CD4-positive, alpha-beta T cell (primary cell): ENCODE measurements at regions not wholly inside any gene's neighbourhood (a gene's known extent, or its start where the extent isn't known, plus 50 kb on each side); places are given as distances from the start of the nearest gene placed in this dataset.

Source experiments
- ATAC-seq: fragments of 200-7000 bp; cut with Tn5 transposase; one replicate; pipeline ENCODE4 v1.10.0; 2022; ENCODE audit warnings: mild to moderate bottlenecking; ENCODE audit not compliant: poor library complexity
- CTCF ChIA-PET: fragments of 350-600 bp; sonication (Branson Sonifier 250); formaldehyde crosslinking; loops from one replicate; lab custom pipeline; 2021; ENCODE audit warnings: antibody characterized with exemption, inconsistent platforms; lab: Charles Lee
- POLR2A ChIA-PET: fragments of 350-600 bp; sonication (Branson Sonifier 250); formaldehyde crosslinking; loops from one replicate; lab custom pipeline; 2021; ENCODE audit warnings: antibody characterized with exemption, inconsistent platforms; lab: Charles Lee
- DNase-seq, 14 experiments: peaks; one replicate each; pipeline ENCODE4 v3.0.0-alpha.2; 2013 to 2020; ENCODE audit warnings: mixed read lengths in 2 of 14
- H3K27ac ChIP-seq, 2 donors: one replicate each; pipeline versions ENCODE4 v1.5.1 to v1.7.0; 2013; ENCODE audit warnings: low read length in 2 of 2, low read depth in 1 of 2, mild to moderate bottlenecking in 1 of 2
- H3K27me3 ChIP-seq, 2 experiments: 1 replicate in 1 of 2; 2 replicates in 1 of 2; pipeline versions ENCODE4 v1.6.1 to v1.7.0; 2013; ENCODE audit warnings: low read length in 2 of 2, control low read depth in 1 of 2, mild to moderate bottlenecking in 1 of 2, moderate library complexity in 1 of 2; ENCODE audit not compliant: insufficient read depth in 2 of 2, control insufficient read depth in 1 of 2
- H3K36me3 ChIP-seq: one replicate; pipeline ENCODE4 v1.6.1; 2013; ENCODE audit warnings: low read length, control low read depth; ENCODE audit not compliant: insufficient read depth
- H3K4me1 ChIP-seq: one replicate; pipeline ENCODE4 v1.6.1; 2013; ENCODE audit warnings: low read length, control low read depth; ENCODE audit not compliant: insufficient read depth
- H3K4me3 ChIP-seq: one replicate; pipeline ENCODE4 v1.5.1; 2013; ENCODE audit warnings: mild to moderate bottlenecking, low read length, moderate library complexity
- H3K9me3 ChIP-seq, 2 experiments: 1 replicate in 1 of 2; 2 replicates in 1 of 2; pipeline versions ENCODE4 v1.6.1 to v1.7.0; 2013; ENCODE audit warnings: low read length in 2 of 2, mild to moderate bottlenecking in 2 of 2, control low read depth in 1 of 2, moderate library complexity in 1 of 2; ENCODE audit not compliant: control insufficient read depth in 1 of 2, insufficient read depth in 1 of 2
- H3K27ac Mint-ChIP-seq: one replicate; pipeline ENCODE4 v1.8.0; 2020; ENCODE audit warnings: mixed read lengths
- H3K27me3 Mint-ChIP-seq: one replicate; pipeline ENCODE4 v1.8.0; 2021; ENCODE audit warnings: mixed read lengths
- H3K36me3 Mint-ChIP-seq: one replicate; pipeline ENCODE4 v1.8.0; 2021; ENCODE audit warnings: low read depth, mixed read lengths
- H3K4me1 Mint-ChIP-seq: one replicate; pipeline ENCODE4 v1.8.0; 2021; ENCODE audit warnings: low read depth, mixed read lengths
- H3K4me3 Mint-ChIP-seq: one replicate; pipeline ENCODE4 v1.8.0; 2020; ENCODE audit warnings: mild to moderate bottlenecking, mixed read lengths
- H3K9me3 Mint-ChIP-seq: one replicate; pipeline ENCODE4 v1.8.0; 2020; ENCODE audit warnings: mixed read lengths
- intact Hi-C, 2 experiments: fragments of 100-400 bp; cut with DNase I in 1 of 2; cut with micrococcal nuclease in 1 of 2; formaldehyde crosslinking; loops; one replicate each; pipeline versions ENCODE4 v1.15.1 to v1.9.0; 2023 to 2025; cut with DNase I, micrococcal nuclease
- TF ChIP-seq, protein P1 (sequence below): fragments of 200-600 bp; IDR thresholded peaks from one replicate; pipeline ENCODE4 v1.8.0; 2022; ENCODE audit warnings: antibody characterized with exemption, mild to moderate bottlenecking

DNA sequence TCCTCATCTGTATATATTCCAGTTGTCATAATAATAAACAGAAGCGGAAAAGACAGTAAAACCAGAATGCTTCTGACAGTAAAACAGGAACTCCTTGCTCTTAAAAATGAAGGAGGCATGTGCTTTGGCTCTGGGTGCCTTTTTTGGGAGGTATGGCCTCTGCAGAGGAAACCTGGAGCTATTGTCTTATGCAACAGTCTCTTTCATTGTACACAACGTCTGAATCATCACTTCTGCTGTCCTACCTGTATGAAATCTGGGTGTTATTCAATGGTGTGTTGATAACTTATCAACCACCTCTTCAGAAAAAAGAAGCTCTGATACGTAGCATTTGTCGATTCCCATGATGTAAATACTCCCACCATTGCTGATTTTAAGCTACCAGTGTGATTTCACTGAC lies 64.8 kb downstream of the CDCA7 start:
- Mint-ChIP-seq H3K9me3 (no peaks in the 10 kb centered on the region), H3K27ac (no peak overlapping the region), H3K4me3 (no peak overlapping the region), H3K27me3 (peaks cover 39% of the 10 kb centered on the region), H3K4me1 (no peaks in the 10 kb centered on the region), H3K36me3 (no peaks in the 10 kb centered on the region)
- Histone ChIP-seq H3K4me1 (no peaks in the 10 kb centered on the region), H3K9me3 (no peaks in the 10 kb centered on the region), H3K4me3 (no peak overlapping the region), H3K27me3 (peaks cover 0 to 6% of the 10 kb centered on the region in 2 experiments), H3K27ac (no peak overlapping the region), H3K36me3 (no peaks in the 10 kb centered on the region)
- TF ChIP-seq, protein P1, sequence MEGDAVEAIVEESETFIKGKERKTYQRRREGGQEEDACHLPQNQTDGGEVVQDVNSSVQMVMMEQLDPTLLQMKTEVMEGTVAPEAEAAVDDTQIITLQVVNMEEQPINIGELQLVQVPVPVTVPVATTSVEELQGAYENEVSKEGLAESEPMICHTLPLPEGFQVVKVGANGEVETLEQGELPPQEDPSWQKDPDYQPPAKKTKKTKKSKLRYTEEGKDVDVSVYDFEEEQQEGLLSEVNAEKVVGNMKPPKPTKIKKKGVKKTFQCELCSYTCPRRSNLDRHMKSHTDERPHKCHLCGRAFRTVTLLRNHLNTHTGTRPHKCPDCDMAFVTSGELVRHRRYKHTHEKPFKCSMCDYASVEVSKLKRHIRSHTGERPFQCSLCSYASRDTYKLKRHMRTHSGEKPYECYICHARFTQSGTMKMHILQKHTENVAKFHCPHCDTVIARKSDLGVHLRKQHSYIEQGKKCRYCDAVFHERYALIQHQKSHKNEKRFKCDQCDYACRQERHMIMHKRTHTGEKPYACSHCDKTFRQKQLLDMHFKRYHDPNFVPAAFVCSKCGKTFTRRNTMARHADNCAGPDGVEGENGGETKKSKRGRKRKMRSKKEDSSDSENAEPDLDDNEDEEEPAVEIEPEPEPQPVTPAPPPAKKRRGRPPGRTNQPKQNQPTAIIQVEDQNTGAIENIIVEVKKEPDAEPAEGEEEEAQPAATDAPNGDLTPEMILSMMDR: no peak
- ChIA-PET CTCF (no interaction called here), POLR2A (no interaction called here)
- ATAC-seq (no peak), DNase-seq (no peak)
- intact Hi-C loops: no loop called here

GRCh38 chr2:173424886-173425285 lies 70.2 kb downstream of the CDCA7 start:
- H3K4me3 Mint-ChIP-seq: no peak overlapping the region
- TF ChIP-seq, protein P1: no peak
- H3K4me3 ChIP-seq: no peak overlapping the region
- H3K27ac Mint-ChIP-seq: no peak overlapping the region
- CTCF ChIA-PET: no interaction called here
- intact Hi-C loops: no loop called here
- H3K4me1 Mint-ChIP-seq: no peaks in the 10 kb centered on the region
- POLR2A ChIA-PET: no interaction called here
- H3K27ac ChIP-seq: no peak overlapping the region
- DNase-seq: no peak
- peaks cover 0 to 6% of the 10 kb centered on the region in 2 experiments for H3K27me3 ChIP-seq
- H3K9me3 ChIP-seq: no peaks in the 10 kb centered on the region
- H3K27me3 Mint-ChIP-seq: peaks cover 34% of the 10 kb centered on the region
- H3K4me1 ChIP-seq: no peaks in the 10 kb centered on the region
- no peak for ATAC-seq
- H3K9me3 Mint-ChIP-seq: no peaks in the 10 kb centered on the region
- no peaks in the 10 kb centered on the region for H3K36me3 ChIP-seq
- H3K36me3 Mint-ChIP-seq: no peaks in the 10 kb centered on the region

DNA sequence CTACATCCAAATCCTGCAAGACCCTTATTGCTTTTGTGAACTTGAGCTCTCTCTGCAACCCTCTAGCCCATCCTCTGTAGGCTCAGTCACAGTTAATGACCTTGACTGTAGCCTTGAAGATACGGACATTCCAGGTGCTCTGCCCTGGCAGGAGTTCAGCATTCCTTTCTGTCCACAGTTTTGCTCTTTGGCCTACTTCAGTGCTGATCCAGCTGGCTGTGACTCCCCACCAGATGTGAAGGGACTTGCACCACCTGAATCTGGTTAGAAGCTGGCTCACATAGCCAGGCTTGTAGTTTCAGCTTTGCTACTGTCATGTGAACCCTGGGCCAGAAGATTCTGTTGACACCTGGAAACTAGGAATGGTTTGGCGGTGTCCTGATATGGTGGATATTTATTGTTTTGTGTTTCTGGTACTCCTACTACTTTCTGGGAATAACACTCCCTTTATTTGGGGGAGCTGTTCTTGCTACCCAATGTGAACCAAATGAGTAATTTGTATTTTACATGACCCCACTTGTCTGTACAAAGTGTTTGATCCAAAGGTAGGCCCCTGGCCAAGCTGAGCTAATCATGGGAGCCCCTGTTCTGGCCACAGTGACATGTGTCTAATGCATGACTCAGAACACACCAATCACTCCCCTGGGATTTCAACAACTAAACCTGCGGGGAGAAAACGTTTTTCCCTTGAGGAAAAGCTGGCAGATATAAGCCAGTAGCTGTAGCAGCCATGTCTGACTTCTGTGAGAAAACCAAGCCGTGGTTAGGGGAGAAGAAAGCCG lies 73.4 kb downstream of the CDCA7 start:
- Histone ChIP-seq H3K27me3 (no peaks in the 10 kb centered on the region), H3K4me3 (no peak overlapping the region), H3K27ac (no peak overlapping the region), H3K36me3 (no peaks in the 10 kb centered on the region), H3K9me3 (no peaks in the 10 kb centered on the region), H3K4me1 (no peaks in the 10 kb centered on the region)
- H3K27ac Mint-ChIP-seq: no peak overlapping the region
- H3K9me3 Mint-ChIP-seq: no peaks in the 10 kb centered on the region
- no peak for DNase-seq
- no peaks in the 10 kb centered on the region for H3K4me1 Mint-ChIP-seq
- POLR2A ChIA-PET: no interaction called here
- CTCF ChIA-PET: no interaction called here
- intact Hi-C loops: no loop called here
- H3K36me3 Mint-ChIP-seq: no peaks in the 10 kb centered on the region
- peaks cover 24% of the 10 kb centered on the region for H3K27me3 Mint-ChIP-seq
- H3K4me3 Mint-ChIP-seq: no peak overlapping the region
- no peak for ATAC-seq
- TF ChIP-seq, protein P1: no peak
